Erythroblast (primary cell): ENCODE measurements at regions not wholly inside any gene's neighbourhood (a gene's known extent, or its start where the extent isn't known, plus 50 kb on each side); places are given as distances from the start of the nearest gene placed in this dataset.

ENCODE experiments used
- GATA1 ChIP-seq: IDR thresholded peaks from 2 replicates; pipeline ENCODE4 v1.6.1; 2011; ENCODE audit warnings: low read depth, mild to moderate bottlenecking, control low read depth, low read length, moderate library complexity
- POLR2A ChIP-seq: IDR thresholded peaks from 2 replicates; pipeline ENCODE4 v1.6.1; 2011; ENCODE audit warnings: mild to moderate bottlenecking, low read length

DNA sequence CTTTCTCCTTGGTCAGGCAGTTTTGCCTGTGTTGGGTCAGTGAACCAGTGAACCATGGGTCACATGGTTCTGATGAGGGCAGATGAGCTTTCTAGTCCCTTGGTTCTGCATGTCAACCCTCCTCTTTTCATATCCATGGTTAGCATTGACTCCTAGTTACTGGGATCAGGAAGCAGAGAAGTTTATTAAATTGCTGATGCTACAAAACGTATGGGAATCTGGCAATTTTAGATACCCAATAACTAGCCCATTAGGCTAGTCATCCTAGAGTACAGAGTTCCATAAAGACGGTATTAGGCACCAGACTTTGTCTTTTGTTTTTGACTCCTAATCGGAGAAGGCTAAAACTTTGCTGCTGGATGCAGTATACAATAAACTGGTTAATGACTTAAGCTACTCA is 273.1 kb downstream of the ATPSCKMT start:
- TF ChIP-seq POLR2A, result no peak
- no peak for TF ChIP-seq GATA1
